PC-3 (cell line): ENCODE measurements at regions not wholly inside any gene's neighbourhood (a gene's known extent, or its start where the extent isn't known, plus 50 kb on each side); places are given as distances from the start of the nearest gene placed in this dataset.
A peak's percentile ranks its signal among the peaks of the same experiment; 100 is the strongest.

Experiments
- ATAC-seq: fragments of 200-7000 bp; cut with Tn5 transposase; 2 replicates; pipeline ENCODE4 v1.9.1; 2020; ENCODE audit warnings: mild to moderate bottlenecking, moderate library complexity
- BruUV-seq: library from RNA; stranded (reverse); fragments of 400-500 nt; replicated peaks from 2 replicates; lab custom pipeline; 2021; lab: Mats Ljungman, UMichigan
- CTCF ChIA-PET: fragments of 300-600 bp; sonication (Branson Sonifier 250); formaldehyde crosslinking; loops from one replicate; lab custom pipeline; 2022; ENCODE audit warnings: antibody characterized with exemption; lab: Charles Lee
- POLR2A ChIA-PET: fragments of 300-600 bp; sonication (Branson Sonifier 250); formaldehyde crosslinking; loops from one replicate; lab custom pipeline; 2022; ENCODE audit warnings: antibody characterized with exemption; ENCODE audit not compliant: unreplicated experiment; lab: Charles Lee
- DNase-seq: peaks from one replicate; pipeline ENCODE4 v3.0.0-alpha.2; 2015
- H2AFZ ChIP-seq: fragments of 300-600 bp; sonication (generic); 2 replicates; pipeline ENCODE4 v1.6.0; 2016; ENCODE audit warnings: antibody characterized with exemption, low read length
- H3F3A ChIP-seq: fragments of 300-600 bp; sonication (generic); one replicate; pipeline ENCODE4 v1.6.0; 2017; ENCODE audit warnings: antibody characterized with exemption, low read length, control low read depth, mild to moderate bottlenecking; ENCODE audit not compliant: unreplicated experiment
- H3K27ac ChIP-seq: fragments of 300-600 bp; sonication (generic); 2 replicates; pipeline ENCODE4 v1.5.1; 2016; ENCODE audit warnings: mild to moderate bottlenecking, low read length
- H3K27me3 ChIP-seq: fragments of 300-600 bp; sonication (generic); 2 replicates; pipeline ENCODE4 v1.6.1; 2016; ENCODE audit warnings: low read length, mixed read lengths
- H3K36me3 ChIP-seq: fragments of 300-600 bp; sonication (generic); 2 replicates; pipeline ENCODE4 v1.6.1; 2016; ENCODE audit warnings: low read depth, mixed run types, low read length, mixed read lengths
- H3K4me1 ChIP-seq: fragments of 300-600 bp; sonication (generic); 2 replicates; pipeline ENCODE4 v1.5.1; 2016; ENCODE audit warnings: low read length; ENCODE audit not compliant: insufficient read depth
- H3K4me2 ChIP-seq: fragments of 300-600 bp; sonication (generic); 2 replicates; pipeline ENCODE4 v1.6.0; 2016; ENCODE audit warnings: low read length
- H3K4me3 ChIP-seq: fragments of 300-600 bp; sonication (generic); 2 replicates; pipeline ENCODE4 v1.5.1; 2016; ENCODE audit warnings: mild to moderate bottlenecking, low read length, mixed read lengths
- H3K79me2 ChIP-seq: fragments of 300-600 bp; sonication (generic); 2 replicates; pipeline ENCODE4 v1.6.1; 2017; ENCODE audit warnings: low read length, mixed read lengths
- H3K9ac ChIP-seq: fragments of 300-600 bp; sonication (generic); 2 replicates; pipeline ENCODE4 v1.6.0; 2016; ENCODE audit warnings: mild to moderate bottlenecking, low read length
- H3K9me2 ChIP-seq: fragments of 300-600 bp; sonication (generic); replicated peaks from 2 replicates; pipeline ENCODE4 v1.6.1; 2016; ENCODE audit warnings: mixed run types, low read length, mixed read lengths
- H3K9me3 ChIP-seq: fragments of 300-600 bp; sonication (generic); 2 replicates; pipeline ENCODE4 v1.6.1; 2016; ENCODE audit warnings: low read length, mixed read lengths
- H4K20me1 ChIP-seq: fragments of 300-600 bp; sonication (generic); 2 replicates; pipeline ENCODE4 v1.6.1; 2016; ENCODE audit warnings: low read length, mixed read lengths
- CTCF ChIP-seq: fragments of 300-600 bp; sonication (generic); conservative IDR thresholded peaks from 2 replicates; pipeline ENCODE4 v1.5.1; 2017; ENCODE audit warnings: antibody characterized with exemption, low read depth, mild to moderate bottlenecking, low read length
- EZH2 ChIP-seq: fragments of 300-600 bp; sonication (generic); IDR thresholded peaks from one replicate; pipeline ENCODE4 v1.6.1; 2017; ENCODE audit warnings: antibody characterized with exemption, mild to moderate bottlenecking, low read length; ENCODE audit not compliant: unreplicated experiment
- EZH2phosphoT487 ChIP-seq: fragments of 300-600 bp; sonication (generic); IDR thresholded peaks from 2 replicates; pipeline ENCODE4 v1.6.1; 2018; ENCODE audit warnings: mild to moderate bottlenecking, antibody characterized with exemption, low read length, borderline replicate concordance
- intact Hi-C: fragments of 100-400 bp; cut with micrococcal nuclease; formaldehyde crosslinking; loops from 2 replicates; pipeline ENCODE4 v1.9.0; 2023

GRCh38 chr12:67535176-67535575 is 113.4 kb upstream of the DYRK2 start:
- H3K9me3 ChIP-seq: no peaks in the 10 kb centered on the region
- no peak overlapping the region for H3K27ac ChIP-seq
- no peaks in the 10 kb centered on the region for H3F3A ChIP-seq
- ChIA-PET CTCF (no interaction called here), POLR2A (no interaction called here)
- no TSS peak for BruUV-seq
- H2AFZ ChIP-seq: no peak overlapping the region
- no peaks in the 10 kb centered on the region for H3K27me3 ChIP-seq
- intact Hi-C loops: loop anchor here (10.0 kb wide), 1 partner anchor 410 kb away; no protein-coding TSS in a partner anchor
- no peaks in the 10 kb centered on the region for H3K36me3 ChIP-seq
- no peak overlapping the region for H3K4me3 ChIP-seq
- TF ChIP-seq CTCF (no peak), EZH2phosphoT487 (no peak), EZH2 (no peak)
- no peaks in the 10 kb centered on the region for H3K79me2 ChIP-seq
- H3K9ac ChIP-seq: no peak overlapping the region
- no peaks in the 10 kb centered on the region for H4K20me1 ChIP-seq
- H3K9me2 ChIP-seq: no peaks in the 10 kb centered on the region; the same call in 1 of the 2 replicates
- H3K4me2 ChIP-seq: 0 out of 2 replicates have a peak overlapping the region, but pooled peaks have one; percentile 52
- ATAC-seq (no peak), DNase-seq (no peak)
- H3K4me1 ChIP-seq: peaks cover 24% of the 10 kb centered on the region

DNA sequence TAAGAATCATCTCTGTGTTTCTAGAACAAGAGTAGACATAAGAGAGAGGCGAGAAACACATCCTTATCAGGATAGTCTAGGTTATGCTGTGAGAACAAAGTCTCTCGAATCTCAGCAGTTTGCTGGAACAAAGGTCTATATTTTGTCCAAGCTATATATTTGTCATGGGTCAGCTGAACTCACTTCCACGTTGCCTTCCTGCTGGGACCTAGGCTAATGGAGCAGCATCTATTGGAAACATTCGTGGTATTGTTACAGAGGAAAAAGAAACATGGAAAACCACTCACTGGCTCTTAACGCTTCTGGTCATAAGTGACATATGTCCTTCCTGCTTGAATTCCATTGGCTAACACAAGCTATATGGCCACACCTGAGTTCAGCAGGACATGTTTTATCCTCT is 112.6 kb upstream of the DYRK2 start:
- H3K4me1 ChIP-seq: peaks cover 24% of the 10 kb centered on the region
- BruUV-seq: no TSS peak
- H3K79me2 ChIP-seq: no peaks in the 10 kb centered on the region
- no peaks in the 10 kb centered on the region for H4K20me1 ChIP-seq
- ChIA-PET POLR2A (no interaction called here), CTCF (no interaction called here)
- H3K27ac ChIP-seq: no peak overlapping the region
- no peaks in the 10 kb centered on the region for H3K27me3 ChIP-seq
- ATAC-seq: no peak
- intact Hi-C loops: loop anchor here (10.0 kb wide), 1 partner anchor 409 kb away; no protein-coding TSS in a partner anchor
- no peak for DNase-seq
- no peak for TF ChIP-seq EZH2phosphoT487
- TF ChIP-seq CTCF: no peak
- TF ChIP-seq EZH2: no peak
- H3K4me3 ChIP-seq: no peak overlapping the region
- no peaks in the 10 kb centered on the region for H3F3A ChIP-seq
- no peak overlapping the region for H3K4me2 ChIP-seq
- no peak overlapping the region for H2AFZ ChIP-seq
- H3K9me2 ChIP-seq: no peaks in the 10 kb centered on the region; the same call in 1 of the 2 replicates
- no peak overlapping the region for H3K9ac ChIP-seq
- no peaks in the 10 kb centered on the region for H3K9me3 ChIP-seq
- H3K36me3 ChIP-seq: no peaks in the 10 kb centered on the region

DNA sequence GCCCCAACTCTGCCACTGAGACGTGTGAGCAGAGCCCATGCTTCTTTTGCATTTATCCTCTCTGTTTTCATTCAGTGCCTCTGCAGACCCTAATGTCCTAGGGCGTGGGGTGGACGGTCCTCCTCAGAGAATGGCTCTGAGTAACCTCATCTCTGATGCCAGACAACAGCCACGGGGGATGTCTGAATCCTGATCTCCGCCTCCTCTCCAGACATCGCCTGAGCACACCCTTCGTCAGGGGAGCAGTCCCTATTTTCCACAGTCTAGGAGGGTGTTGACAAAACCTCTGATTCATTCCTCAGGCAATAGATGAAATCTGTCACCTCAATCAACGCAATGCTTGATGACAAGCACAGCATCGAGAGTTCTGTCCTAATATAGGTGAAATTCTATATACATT is 109.2 kb upstream of the DYRK2 start:
- no peaks in the 10 kb centered on the region for H3F3A ChIP-seq
- no TSS peak for BruUV-seq
- H3K79me2 ChIP-seq: no peaks in the 10 kb centered on the region
- H3K9me3 ChIP-seq: no peaks in the 10 kb centered on the region
- no peaks in the 10 kb centered on the region for H4K20me1 ChIP-seq
- ChIA-PET CTCF (no interaction called here), POLR2A (no interaction called here)
- H3K4me1 ChIP-seq: peaks cover 12% of the 10 kb centered on the region
- no peaks in the 10 kb centered on the region for H3K27me3 ChIP-seq
- no peak for TF ChIP-seq CTCF
- no peak for TF ChIP-seq EZH2phosphoT487
- no peak for TF ChIP-seq EZH2
- no peaks in the 10 kb centered on the region for H3K36me3 ChIP-seq
- H3K27ac ChIP-seq: no peak overlapping the region
- H2AFZ ChIP-seq: no peak overlapping the region
- H3K9ac ChIP-seq: no peak overlapping the region
- ATAC-seq (no peak), DNase-seq (no peak)
- H3K9me2 ChIP-seq: no peaks in the 10 kb centered on the region
- H3K4me3 ChIP-seq: no peak overlapping the region
- intact Hi-C loops: loop anchor here (10.0 kb wide), 1 partner anchor 405 kb away; no protein-coding TSS in a partner anchor
- no peak overlapping the region for H3K4me2 ChIP-seq
